ENCODE measurements at regions not wholly inside any gene's neighbourhood (a gene's known extent, or its start where the extent isn't known, plus 50 kb on each side); places are given as distances from the start of the nearest gene placed in this dataset.

- Histone ChIP-seq H2AFZ (ENCODE audit: low read length) (no peak overlapping the region), H2BK12ac (ENCODE audit: insufficient read length, low read depth, low read length) (no peak overlapping the region), H3K27ac (ENCODE audit: insufficient read length, low read depth, low read length) (no peak overlapping the region), H2BK120ac (ENCODE audit: low read depth, low read length, poor library complexity, severe bottlenecking) (no peak overlapping the region), H3K23ac (ENCODE audit: insufficient read length, low read depth, low read length) (no peak overlapping the region), H3K23me2 (ENCODE audit: insufficient read length, low read depth, low read length, poor library complexity, severe bottlenecking) (no peaks in the 10 kb centered on the region), H3K9me3 (ENCODE audit: control insufficient read depth, low read depth, low read length) (no peaks in the 10 kb centered on the region), H2BK20ac (ENCODE audit: low read depth, low read length, poor library complexity, severe bottlenecking) (no peak overlapping the region), H3K56ac (ENCODE audit: insufficient read length, low read depth, low read length) (no peak overlapping the region), H2BK5ac (ENCODE audit: insufficient read length, low read length) (no peak overlapping the region), H3K18ac (ENCODE audit: insufficient read length, low read depth, low read length) (no peak overlapping the region), H3K27me3 (ENCODE audit: insufficient read depth, low read length) (no peaks in the 10 kb centered on the region), H4K91ac (ENCODE audit: insufficient read length, low read depth, low read length) (no peak overlapping the region), H3T11ph (ENCODE audit: low read length) (no peak overlapping the region), H4K5ac (ENCODE audit: insufficient read length, low read depth, low read length) (no peak overlapping the region), H2AK5ac (ENCODE audit: insufficient read length, low read length) (no peak overlapping the region), H2BK15ac (ENCODE audit: low read depth, low read length) (no peak overlapping the region), H3K79me2 (ENCODE audit: insufficient read depth, low read length) (no peaks in the 10 kb centered on the region), H4K20me1 (ENCODE audit: control insufficient read depth, insufficient read depth, insufficient read length) (no peaks in the 10 kb centered on the region), H3K9ac (ENCODE audit: extremely low read depth, insufficient read length, low read length) (no peak overlapping the region), H3K4me1 (ENCODE audit: insufficient read depth, low read length) (no peaks in the 10 kb centered on the region), H3K14ac (ENCODE audit: insufficient read depth, low read length) (no peak overlapping the region), H3K79me1 (ENCODE audit: insufficient read depth, low read depth, low read length, poor library complexity, severe bottlenecking) (no peaks in the 10 kb centered on the region), H4K8ac (replicated peaks; ENCODE audit: insufficient read length, low read depth, low read length) (no peak overlapping the region), H3K4ac (ENCODE audit: low read depth, low read length) (no peak overlapping the region), H3K4me2 (ENCODE audit: insufficient read depth, insufficient read length, low read length) (no peak overlapping the region)
- no peaks in the 10 kb centered on the region for H3K4me1 Mint-ChIP-seq
- DNase-seq = no peak
- no peak for TF ChIP-seq CTCF (conservative IDR thresholded peaks at IDR 0.05)
- no peaks in the 10 kb centered on the region for H3K9me3 Mint-ChIP-seq
- H3K27ac Mint-ChIP-seq = peak overlapping the region in 1 of 3 experiments; percentile 67; a peak in 1 of 7 replicates
- H3K27me3 Mint-ChIP-seq (ENCODE audit: low read depth) = peaks cover 50% of the 10 kb centered on the region
- H3K4me3 Mint-ChIP-seq = no peak overlapping the region
- WGBS (ENCODE audit: extremely low coverage, insufficient read length, low lambda C conversion rate) = no CpG with 5 or more reads among the region's 5 CpGs
- H3K36me3 Mint-ChIP-seq (ENCODE audit: insufficient read depth in 1 of 3, low read depth in 3 of 3) = no peaks in the 10 kb centered on the region
Measured at GRCh38 chr15:88382482-88382983, 84.7 kb downstream of the MRPL46 start.

Measured in H9 (cell line).